Upper lobe of left lung (tissue), 6 donors: ENCODE measurements at regions not wholly inside any gene's neighbourhood (a gene's known extent, or its start where the extent isn't known, plus 50 kb on each side); places are given as distances from the start of the nearest gene placed in this dataset.

Source experiments
- ATAC-seq, 2 donors: fragments of 200-7000 bp; cut with Tn5 transposase; one replicate each; pipeline ENCODE4 v1.9.1; 2022; ENCODE audit warnings: mild to moderate bottlenecking in 2 of 2, moderate library complexity in 2 of 2; ENCODE audit not compliant: low FRiP score in 2 of 2
- DNase-seq, 2 donors: peaks; one replicate each; pipeline ENCODE4 v3.0.0-alpha.2; 2019 to 2020
- H3K27ac ChIP-seq, 4 donors: fragments of 200-600 bp; sonication (generic); one replicate each; pipeline ENCODE4 v1.5.1; 2016 to 2019
- H3K27me3 ChIP-seq, 4 donors: fragments of 200-600 bp; sonication (generic); one replicate each; pipeline ENCODE4 v1.5.1; 2017 to 2019
- H3K36me3 ChIP-seq, 4 donors: fragments of 200-600 bp; sonication (generic); one replicate each; pipeline ENCODE4 v1.5.1; 2016 to 2019
- H3K4me1 ChIP-seq, 4 donors: fragments of 200-600 bp; sonication (generic); one replicate each; pipeline ENCODE4 v1.5.1; 2018 to 2019
- H3K4me3 ChIP-seq, 4 donors: fragments of 200-600 bp; sonication (generic); one replicate each; pipeline ENCODE4 v1.5.1; 2017 to 2019; ENCODE audit warnings: mild to moderate bottlenecking in 2 of 4, moderate library complexity in 1 of 4
- H3K9me3 ChIP-seq, 4 donors: fragments of 200-600 bp; sonication (generic); one replicate each; pipeline ENCODE4 v1.5.1; 2018 to 2019
- CTCF ChIP-seq, 6 experiments: fragments of 450-650 bp in 4 of 6; fragments of 200-600 bp in 2 of 6; sonication (generic) in 2 of 6; IDR thresholded peaks; one replicate each; pipeline ENCODE4 v1.5.1; 2016 to 2019; ENCODE audit warnings: antibody characterized with exemption in 6 of 6
- EP300 ChIP-seq, 4 donors: sonication (generic); formaldehyde crosslinking; IDR thresholded peaks; one replicate each; pipeline ENCODE4 v1.5.1; 2017; ENCODE audit warnings: antibody characterized with exemption in 4 of 4, control low read depth in 2 of 4
- POLR2A ChIP-seq, 4 donors: fragments of 450-650 bp; IDR thresholded peaks; one replicate each; pipeline ENCODE4 v1.5.1; 2016 to 2017; ENCODE audit warnings: antibody characterized with exemption in 4 of 4, mild to moderate bottlenecking in 2 of 4
- POLR2AphosphoS5 ChIP-seq, 2 donors: sonication (generic); formaldehyde crosslinking; IDR thresholded peaks; one replicate each; pipeline ENCODE4 v1.5.1; 2017; ENCODE audit warnings: antibody characterized with exemption in 2 of 2
- WGBS, 2 donors: methylation state at CpG; one replicate each; pipeline ENCODE4 v1.1.5; 2017 to 2018; 5-methylcytosine and 5-hydroxymethylcytosine counted together
- donor health status: DM: no; HTN: no; CAD: no; lungs with moderate emphysema.
- donor health status: DM: no; HTN: yes; CAD: no; lungs with severe emphysema.

DNA sequence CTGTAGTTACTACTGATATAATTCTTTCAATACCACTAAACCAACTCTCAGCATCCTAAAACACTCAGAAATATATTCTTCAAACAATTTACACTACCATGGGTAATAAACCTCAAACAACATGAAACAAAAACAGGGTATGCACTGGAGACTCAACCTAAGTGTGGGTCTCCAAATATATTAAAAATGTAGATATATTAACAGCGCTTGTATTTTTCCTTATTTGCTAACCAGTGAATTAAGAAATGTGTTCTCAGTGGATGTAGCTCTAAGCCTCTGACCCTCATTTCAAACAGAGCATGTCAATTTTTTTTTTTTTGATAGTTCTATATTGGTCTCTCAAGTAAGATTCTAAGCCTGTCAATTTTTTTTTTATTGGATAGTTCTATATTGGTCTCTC lies 778.5 kb upstream of the CDH10 start:
- Histone ChIP-seq H3K27me3 (no peaks in the 10 kb centered on the region), H3K4me3 (no peak overlapping the region), H3K27ac (no peak overlapping the region), H3K9me3 (no peaks in the 10 kb centered on the region), H3K36me3 (no peaks in the 10 kb centered on the region), H3K4me1 (no peaks in the 10 kb centered on the region)
- DNase-seq (no peak), ATAC-seq (no peak)
- 91 to 97% methylated on average over 1 of the region's 1 CpG for WGBS, 2 donors
- TF ChIP-seq POLR2AphosphoS5 (IDR thresholded peaks at IDR 0.05) = no peak
- TF ChIP-seq POLR2A (IDR thresholded peaks at IDR 0.05) = no peak
- TF ChIP-seq CTCF (IDR thresholded peaks at IDR 0.05) = no peak
- no peak for TF ChIP-seq EP300 (IDR thresholded peaks at IDR 0.05)

GRCh38 chr5:25419684-25420083 lies 774.9 kb upstream of the CDH10 start:
- no peak overlapping the region for H3K27ac ChIP-seq
- H3K27me3 ChIP-seq = no peaks in the 10 kb centered on the region
- H3K36me3 ChIP-seq = no peaks in the 10 kb centered on the region
- no peaks in the 10 kb centered on the region for H3K4me1 ChIP-seq
- no peak for DNase-seq
- TF ChIP-seq POLR2AphosphoS5 (IDR thresholded peaks at IDR 0.05) = no peak
- no peak for TF ChIP-seq CTCF (IDR thresholded peaks at IDR 0.05)
- no peak for TF ChIP-seq EP300 (IDR thresholded peaks at IDR 0.05)
- TF ChIP-seq POLR2A (IDR thresholded peaks at IDR 0.05) = no peak
- no peaks in the 10 kb centered on the region for H3K9me3 ChIP-seq
- WGBS, 2 donors = 86 to 94% methylated on average over 2 of the region's 2 CpGs
- no peak for ATAC-seq
- H3K4me3 ChIP-seq = no peak overlapping the region

- Histone ChIP-seq H3K27ac (no peak overlapping the region), H3K27me3 (no peaks in the 10 kb centered on the region), H3K36me3 (no peaks in the 10 kb centered on the region), H3K4me3 (no peak overlapping the region), H3K4me1 (no peaks in the 10 kb centered on the region), H3K9me3 (no peaks in the 10 kb centered on the region)
- TF ChIP-seq EP300 (IDR thresholded peaks at IDR 0.05) = no peak
- no peak for TF ChIP-seq POLR2AphosphoS5 (IDR thresholded peaks at IDR 0.05)
- TF ChIP-seq CTCF (IDR thresholded peaks at IDR 0.05) = no peak
- no peak for TF ChIP-seq POLR2A (IDR thresholded peaks at IDR 0.05)
- no peak for ATAC-seq
- no peak for DNase-seq
- 70 to 72% methylated on average over 3 of the region's 3 CpGs for WGBS, 2 donors
These were observed 774.2 kb upstream of the CDH10 start for GRCh38 chr5:25418978-25419377.

GRCh38 chr5:25418319-25418859 lies 773.6 kb upstream of the CDH10 start:
- no peak for TF ChIP-seq EP300 (IDR thresholded peaks at IDR 0.05)
- TF ChIP-seq CTCF (IDR thresholded peaks at IDR 0.05) = no peak
- TF ChIP-seq POLR2A (IDR thresholded peaks at IDR 0.05) = no peak
- TF ChIP-seq POLR2AphosphoS5 (IDR thresholded peaks at IDR 0.05) = no peak
- no peak for ATAC-seq

GRCh38 chr5:25416960-25417359 lies 772.2 kb upstream of the CDH10 start:
- ATAC-seq = no peak
- Histone ChIP-seq H3K27me3 (no peaks in the 10 kb centered on the region), H3K4me3 (no peak overlapping the region), H3K36me3 (no peaks in the 10 kb centered on the region), H3K27ac (no peak overlapping the region), H3K9me3 (no peaks in the 10 kb centered on the region), H3K4me1 (no peaks in the 10 kb centered on the region)
- TF ChIP-seq POLR2A (IDR thresholded peaks at IDR 0.05) (no peak), POLR2AphosphoS5 (IDR thresholded peaks at IDR 0.05) (no peak), CTCF (IDR thresholded peaks at IDR 0.05) (no peak), EP300 (IDR thresholded peaks at IDR 0.05) (no peak)
- 69 to 74% methylated on average over 4 of the region's 4 CpGs for WGBS, 2 donors
- DNase-seq = no peak

More at GRCh38 chr5:25418319-25418859, 773.6 kb upstream of the CDH10 start:
- H3K27me3 ChIP-seq = no peaks in the 10 kb centered on the region
- 52 to 61% methylated on average over 2 of the region's 2 CpGs for WGBS, 2 donors
- no peak overlapping the region for H3K27ac ChIP-seq
- no peaks in the 10 kb centered on the region for H3K9me3 ChIP-seq
- H3K4me1 ChIP-seq = no peaks in the 10 kb centered on the region
- no peak overlapping the region for H3K4me3 ChIP-seq
- H3K36me3 ChIP-seq = no peaks in the 10 kb centered on the region
- no peak for DNase-seq
